A673 (cell line): ENCODE measurements at regions not wholly inside any gene's neighbourhood (a gene's known extent, or its start where the extent isn't known, plus 50 kb on each side); places are given as distances from the start of the nearest gene placed in this dataset.

Source experiments
- BruUV-seq: library from RNA; stranded (reverse); fragments of 400-500 nt; replicated peaks from 2 replicates; lab custom pipeline; 2021; lab: Mats Ljungman, UMichigan
- CTCF ChIA-PET: fragments of 300-600 bp; sonication (Branson Sonifier 250); formaldehyde crosslinking; loops from one replicate; lab custom pipeline; 2022; ENCODE audit warnings: antibody characterized with exemption; lab: Charles Lee
- POLR2A ChIA-PET: fragments of 300-600 bp; sonication (Branson Sonifier 250); formaldehyde crosslinking; loops from one replicate; lab custom pipeline; 2022; ENCODE audit warnings: antibody characterized with exemption; ENCODE audit not compliant: low non-redundant PET; lab: Charles Lee
- DNase-seq: peaks from one replicate; pipeline ENCODE4 v3.0.0-alpha.2; 2015; ENCODE audit warnings: low spot score
- H3K27ac ChIP-seq: fragments of 200-600 bp; sonication (generic); 2 replicates; pipeline ENCODE4 v1.5.1; 2016; ENCODE audit warnings: mixed run types, low read depth, mild to moderate bottlenecking, mixed read lengths, antibody characterized with exemption, low read length; ENCODE audit not compliant: poor library complexity, severe bottlenecking
- H3K27me3 ChIP-seq: fragments of 200-600 bp; sonication (generic); replicated peaks from 2 replicates; pipeline ENCODE4 v1.6.1; 2017; ENCODE audit warnings: mixed run types, low read depth, mild to moderate bottlenecking, mixed read lengths, antibody characterized with exemption, low read length; ENCODE audit not compliant: insufficient read depth, poor library complexity
- H3K36me3 ChIP-seq: fragments of 200-600 bp; sonication (generic); 2 replicates; pipeline ENCODE4 v1.6.1; 2016; ENCODE audit warnings: mixed run types, mild to moderate bottlenecking, mixed read lengths, antibody characterized with exemption, low read length; ENCODE audit not compliant: insufficient read depth, poor library complexity, severe bottlenecking
- H3K4me1 ChIP-seq: fragments of 200-600 bp; sonication (generic); 2 replicates; pipeline ENCODE4 v1.6.1; 2017; ENCODE audit warnings: mixed run types, mild to moderate bottlenecking, mixed read lengths, antibody characterized with exemption, low read length; ENCODE audit not compliant: insufficient read depth, poor library complexity, severe bottlenecking
- H3K4me3 ChIP-seq: fragments of 200-600 bp; sonication (generic); 2 replicates; pipeline ENCODE4 v1.5.1; 2016; ENCODE audit warnings: low read depth, mixed run types, mild to moderate bottlenecking, mixed read lengths, low read length; ENCODE audit not compliant: poor library complexity, severe bottlenecking
- H3K9me3 ChIP-seq: fragments of 200-600 bp; sonication (generic); 2 replicates; pipeline ENCODE4 v1.6.1; 2016; ENCODE audit warnings: mixed run types, low read depth, mild to moderate bottlenecking, mixed read lengths, antibody characterized with exemption, low read length; ENCODE audit not compliant: poor library complexity, severe bottlenecking
- EZH2 ChIP-seq: fragments of 200-600 bp; sonication (generic); IDR thresholded peaks from 2 replicates; pipeline ENCODE4 v1.6.1; 2017; ENCODE audit warnings: borderline replicate concordance, low read depth, mild to moderate bottlenecking, mixed read lengths, antibody characterized with exemption, low read length; ENCODE audit not compliant: poor library complexity, severe bottlenecking
- intact Hi-C: fragments of 100-400 bp; cut with micrococcal nuclease; formaldehyde crosslinking; loops from one replicate; pipeline ENCODE4 v1.10.0; 2022; ENCODE audit not compliant: unreplicated experiment
- TF ChIP-seq, protein P1 (sequence below): fragments of 300-800, 200-600 bp; sonication (generic); conservative IDR thresholded peaks from 2 replicates; pipeline ENCODE4 v1.5.1; 2017; ENCODE audit warnings: low read depth, mild to moderate bottlenecking, antibody characterized with exemption, low read length, moderate library complexity, mixed read lengths

DNA sequence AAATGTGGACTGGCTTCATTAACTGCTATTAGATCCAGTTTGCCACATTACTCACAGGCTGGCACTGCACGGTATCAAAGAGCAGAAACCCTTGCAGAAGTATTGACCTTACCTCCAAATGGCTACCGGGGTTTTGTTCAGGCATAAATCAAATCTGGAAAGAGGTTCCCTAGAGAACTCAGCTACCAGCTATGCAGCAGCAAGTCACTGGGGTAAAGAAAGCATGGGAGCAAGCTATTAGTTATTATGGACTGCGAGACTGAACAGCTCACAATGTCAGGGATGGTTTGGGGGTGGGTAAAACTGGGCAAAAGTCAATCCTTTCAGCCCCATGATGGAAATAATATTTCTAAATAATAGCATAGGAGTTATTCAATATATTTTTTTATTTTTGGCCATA lies 128.1 kb downstream of the FANCF start:
- Histone ChIP-seq H3K27me3 (no peaks in the 10 kb centered on the region), H3K9me3 (no peaks in the 10 kb centered on the region), H3K36me3 (no peaks in the 10 kb centered on the region), H3K4me1 (peaks cover under 1% of the 10 kb centered on the region), H3K27ac (no peak overlapping the region), H3K4me3 (no peak overlapping the region)
- intact Hi-C loops = no loop called here
- ChIA-PET POLR2A (no interaction called here), CTCF (no interaction called here)
- no TSS peak for BruUV-seq
- DNase-seq = no peak
- no peak for TF ChIP-seq EZH2
- TF ChIP-seq, protein P1, sequence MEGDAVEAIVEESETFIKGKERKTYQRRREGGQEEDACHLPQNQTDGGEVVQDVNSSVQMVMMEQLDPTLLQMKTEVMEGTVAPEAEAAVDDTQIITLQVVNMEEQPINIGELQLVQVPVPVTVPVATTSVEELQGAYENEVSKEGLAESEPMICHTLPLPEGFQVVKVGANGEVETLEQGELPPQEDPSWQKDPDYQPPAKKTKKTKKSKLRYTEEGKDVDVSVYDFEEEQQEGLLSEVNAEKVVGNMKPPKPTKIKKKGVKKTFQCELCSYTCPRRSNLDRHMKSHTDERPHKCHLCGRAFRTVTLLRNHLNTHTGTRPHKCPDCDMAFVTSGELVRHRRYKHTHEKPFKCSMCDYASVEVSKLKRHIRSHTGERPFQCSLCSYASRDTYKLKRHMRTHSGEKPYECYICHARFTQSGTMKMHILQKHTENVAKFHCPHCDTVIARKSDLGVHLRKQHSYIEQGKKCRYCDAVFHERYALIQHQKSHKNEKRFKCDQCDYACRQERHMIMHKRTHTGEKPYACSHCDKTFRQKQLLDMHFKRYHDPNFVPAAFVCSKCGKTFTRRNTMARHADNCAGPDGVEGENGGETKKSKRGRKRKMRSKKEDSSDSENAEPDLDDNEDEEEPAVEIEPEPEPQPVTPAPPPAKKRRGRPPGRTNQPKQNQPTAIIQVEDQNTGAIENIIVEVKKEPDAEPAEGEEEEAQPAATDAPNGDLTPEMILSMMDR = no peak

DNA sequence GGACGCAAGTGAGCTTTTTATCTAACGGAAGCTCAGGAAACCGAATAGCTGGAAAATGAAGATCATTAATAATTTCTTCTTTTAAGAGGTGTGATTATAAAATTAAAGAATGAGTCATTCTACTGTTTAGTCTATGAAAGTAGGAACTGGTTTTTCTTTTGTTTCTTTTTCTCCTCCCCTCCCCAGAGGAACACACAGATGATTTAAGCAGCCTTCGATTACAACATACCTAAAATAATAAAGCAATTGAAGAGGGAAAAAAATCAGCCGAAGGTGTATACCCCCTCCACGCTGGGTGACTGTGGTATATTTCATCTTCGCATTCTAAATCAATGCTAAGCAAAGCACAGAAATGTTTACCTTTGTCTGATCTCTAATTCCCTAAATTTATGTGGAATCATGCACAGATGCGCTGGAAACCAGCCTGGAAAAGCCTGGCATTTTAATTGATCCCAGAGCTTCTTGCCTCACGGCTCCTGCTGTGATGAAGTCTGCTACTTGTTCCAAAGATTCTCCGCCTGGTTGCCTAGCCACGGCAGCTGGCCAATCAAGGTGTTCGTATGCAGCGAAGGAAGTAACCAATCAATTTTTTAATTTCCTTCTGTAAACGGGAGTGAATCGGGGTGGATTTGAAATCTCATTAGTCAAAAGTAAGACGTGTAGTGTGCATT lies 133.9 kb downstream of the FANCF start:
- TF ChIP-seq EZH2 = no peak
- TF ChIP-seq, protein P1 = no peak
- Histone ChIP-seq H3K27me3 (no peaks in the 10 kb centered on the region), H3K9me3 (no peaks in the 10 kb centered on the region), H3K27ac (no peak overlapping the region), H3K36me3 (no peaks in the 10 kb centered on the region), H3K4me1 (peaks cover 31% of the 10 kb centered on the region), H3K4me3 (no peak overlapping the region)
- ChIA-PET CTCF (interaction anchor here (0.7 kb wide), 1 partner anchor 1236 kb away, joined by 3 read pairs; no protein-coding TSS in a partner anchor), POLR2A (no interaction called here)
- no TSS peak for BruUV-seq
- peak; percentile 88 for DNase-seq
- intact Hi-C loops = no loop called here

DNA sequence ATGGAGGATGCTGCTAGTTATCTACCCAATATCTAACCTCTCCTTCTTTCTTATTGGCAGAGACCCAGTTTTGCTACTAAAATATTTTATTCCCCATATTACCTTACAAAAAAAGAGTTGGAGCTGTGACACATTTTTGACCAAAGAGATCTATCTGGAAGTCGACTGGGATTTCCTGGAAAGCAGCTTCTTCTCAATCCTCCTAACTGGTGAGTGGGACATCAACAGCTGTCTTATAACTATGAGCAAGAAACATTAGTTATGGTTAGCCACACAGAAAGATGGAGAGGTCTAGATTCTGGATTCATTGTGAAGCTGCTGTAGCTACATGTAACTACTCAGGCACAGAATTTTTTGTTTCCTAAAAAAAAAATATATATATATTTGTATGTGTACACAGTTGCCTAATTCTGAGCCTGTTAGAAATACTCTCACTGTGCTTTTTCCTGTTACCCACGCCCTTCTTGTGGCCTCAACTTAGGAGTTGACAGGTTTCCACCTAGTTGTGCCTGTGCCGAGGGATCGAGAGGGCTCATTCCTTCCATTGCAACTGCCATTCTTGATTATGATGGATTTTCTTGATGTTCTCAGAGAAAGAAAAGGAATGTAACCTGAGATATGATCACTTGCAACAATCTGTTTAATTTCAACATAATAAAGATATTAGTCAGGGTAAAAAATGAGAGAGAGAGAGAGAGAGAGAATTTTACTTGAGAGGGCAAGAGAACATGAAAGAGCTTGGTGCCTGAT lies 142.0 kb downstream of the SLC17A6 start:
- CTCF ChIA-PET = no interaction called here
- H3K27ac ChIP-seq = no peak overlapping the region
- no peak overlapping the region for H3K4me3 ChIP-seq
- H3K4me1 ChIP-seq = no peaks in the 10 kb centered on the region
- no peak for DNase-seq
- POLR2A ChIA-PET = interaction anchor here (0.6 kb wide), 1 partner anchor 165 kb away, joined by 7 read pairs; no protein-coding TSS in a partner anchor
- TF ChIP-seq, protein P1 = no peak
- TF ChIP-seq EZH2 = no peak
- intact Hi-C loops = no loop called here
- H3K9me3 ChIP-seq = no peaks in the 10 kb centered on the region
- H3K36me3 ChIP-seq = no peaks in the 10 kb centered on the region
- H3K27me3 ChIP-seq = no peaks in the 10 kb centered on the region
- BruUV-seq = no TSS peak
